Left colon (tissue), 2 donors: ENCODE measurements at regions not wholly inside any gene's neighbourhood (a gene's known extent, or its start where the extent isn't known, plus 50 kb on each side); places are given as distances from the start of the nearest gene placed in this dataset.

Experiments used
- ATAC-seq: fragments of 200-7000 bp; cut with Tn5 transposase; one replicate; pipeline ENCODE4 v1.9.1; 2020; ENCODE audit warnings: mild to moderate bottlenecking, moderate library complexity
- DNase-seq, 2 donors: peaks; one replicate each; pipeline ENCODE4 v3.0.0-alpha.2; 2020
- intact Hi-C, 2 donors: fragments of 100-400 bp; cut with DNase I in 1 of 2; cut with micrococcal nuclease in 1 of 2; formaldehyde crosslinking; loops; one replicate each; pipeline versions ENCODE4 v1.11.2 to v1.14.0; 2022; cut with DNase I, micrococcal nuclease
- microRNA-seq, 2 donors: library from miRNA; unstranded; fragments of <30 nt; microRNA quantifications; one replicate each; pipeline versions ENCODE4 v1.1.0 to v1.2.0, GENCODE V29; 2020
- donor health status: DM: no; HTN: no; CAD: no.
- donor health status: DM: yes; HTN: yes; CAD: no.

- intact Hi-C loops, result no loop called here
- ATAC-seq (no peak), DNase-seq (no peak)
Observed at GRCh38 chr7:26102176-26102575, 49.8 kb upstream of the NFE2L3 start.

Small RNA genes lying in the stretch of these regions (microRNA-seq; reads per million reads assigned to microRNA genes)
- 1,238 to 1,347 reads per million in 2 donors for gene MIR148A
